Testis (tissue), 2 donors: ENCODE measurements at regions not wholly inside any gene's neighbourhood (a gene's known extent, or its start where the extent isn't known, plus 50 kb on each side); places are given as distances from the start of the nearest gene placed in this dataset.

Source experiments
- CTCF ChIP-seq, 3 experiments: fragments of 450-650 bp in 2 of 3; fragments of 200-600 bp in 1 of 3; sonication (generic) in 1 of 3; IDR thresholded peaks; one replicate each; pipeline ENCODE4 v1.5.1; 2016 to 2019; ENCODE audit warnings: antibody characterized with exemption in 3 of 3, mild to moderate bottlenecking in 2 of 3, moderate library complexity in 1 of 3
- POLR2A ChIP-seq: fragments of 450-650 bp; IDR thresholded peaks from one replicate; pipeline ENCODE4 v1.6.1; 2017; ENCODE audit warnings: antibody characterized with exemption, mild to moderate bottlenecking, moderate library complexity

- TF ChIP-seq CTCF (IDR thresholded peaks at IDR 0.05) = peak in 2 of 3 experiments; percentile 35 to 42
- no peak for TF ChIP-seq POLR2A
Observed at GRCh38 chr11:87878373-87878825, 296.8 kb downstream of the RAB38 start.
